A549 (cell line): ENCODE measurements at regions not wholly inside any gene's neighbourhood (a gene's known extent, or its start where the extent isn't known, plus 50 kb on each side); places are given as distances from the start of the nearest gene placed in this dataset.

Experiments
- EHMT2 ChIP-seq: fragments of 200-600 bp; sonication (generic); IDR thresholded peaks from 2 replicates; pipeline ENCODE4 v1.6.1; 2016; ENCODE audit warnings: antibody characterized with exemption, low read depth, mild to moderate bottlenecking, moderate library complexity
- EP300 ChIP-seq, 2 experiments: fragments of >200 bp; sonication (Bioruptor Twin); formaldehyde crosslinking; IDR thresholded peaks; 2 replicates in 1 of 2; 3 replicates in 1 of 2; pipeline ENCODE4 v1.6.1; 2016 to 2017
- ESRRA ChIP-seq: fragments of 150-350 bp; IDR thresholded peaks from 2 replicates; pipeline ENCODE4 v1.6.1; 2014; ENCODE audit warnings: mild to moderate bottlenecking, low read length, borderline replicate concordance
- HOXB13 ChIP-seq: fragments of 250-450 bp; sonication (Bioruptor Pico); IDR thresholded peaks from 2 replicates; pipeline ENCODE4 v1.5.0; 2020; ENCODE audit warnings: low read depth, mild to moderate bottlenecking, moderate library complexity
- KDM1A ChIP-seq: fragments of 200-600 bp; sonication (generic); IDR thresholded peaks from 2 replicates; pipeline ENCODE4 v1.6.1; 2016; ENCODE audit warnings: low read depth, mild to moderate bottlenecking
- MAZ ChIP-seq: fragments of 150-350 bp; IDR thresholded peaks from 2 replicates; pipeline ENCODE4 v1.6.1; 2014; ENCODE audit warnings: antibody characterized with exemption, low read depth, low read length, borderline replicate concordance
- NFE2L2 ChIP-seq: fragments of 150-350 bp; conservative IDR thresholded peaks from 2 replicates; pipeline ENCODE4 v1.6.1; 2014; ENCODE audit warnings: low read length
- POLR2A ChIP-seq: IDR thresholded peaks from 2 replicates; pipeline ENCODE4 v1.6.1; 2012; ENCODE audit warnings: mild to moderate bottlenecking, low read length
- POLR2AphosphoS2 ChIP-seq: conservative IDR thresholded peaks from 2 replicates; pipeline ENCODE4 v1.6.1; 2012; ENCODE audit warnings: low read length, improper control_type of control experiment, inconsistent platforms
- RARB ChIP-seq: fragments of 250-450 bp; sonication (Bioruptor Pico); IDR thresholded peaks from 2 replicates; pipeline ENCODE4 v1.8.0; 2021; ENCODE audit warnings: mild to moderate bottlenecking, moderate library complexity
- ZC3H11A ChIP-seq: fragments of 450-650 bp; IDR thresholded peaks from 2 replicates; pipeline ENCODE4 v1.6.1; 2014; ENCODE audit warnings: antibody characterized with exemption, mild to moderate bottlenecking
- TF ChIP-seq, protein P1 (sequence below): IDR thresholded peaks from 2 replicates; pipeline ENCODE4 v1.6.1; 2012
- TF ChIP-seq, protein P2 (sequence below): fragments of >200 bp; sonication (Bioruptor Twin); formaldehyde crosslinking; IDR thresholded peaks from 3 replicates; pipeline ENCODE4 v1.5.1; 2016

DNA sequence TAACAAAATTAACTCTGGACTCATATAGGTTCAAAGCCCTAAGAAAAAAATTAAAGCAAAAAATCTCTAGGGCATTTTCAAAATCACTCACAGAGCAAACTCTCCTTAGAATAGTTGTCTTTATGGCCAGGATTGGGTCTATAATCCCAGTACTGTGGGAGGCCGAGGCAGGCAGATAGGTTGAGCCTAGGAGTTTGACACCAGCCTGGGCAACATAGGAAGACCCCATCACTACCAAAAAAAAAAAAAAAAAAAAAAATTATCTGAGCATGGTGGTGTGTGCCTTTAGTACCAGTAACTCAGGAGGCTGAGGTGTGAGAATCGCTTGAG, 378.1 kb upstream of the TGFBR2 start:
- TF ChIP-seq, protein P1, sequence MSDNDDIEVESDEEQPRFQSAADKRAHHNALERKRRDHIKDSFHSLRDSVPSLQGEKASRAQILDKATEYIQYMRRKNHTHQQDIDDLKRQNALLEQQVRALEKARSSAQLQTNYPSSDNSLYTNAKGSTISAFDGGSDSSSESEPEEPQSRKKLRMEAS = no peak
- TF ChIP-seq NFE2L2 (no peak), POLR2A (no peak), EP300 (IDR thresholded peaks at IDR 0.05) (no peak; a peak in 1 of 5 replicates), RARB (no peak), MAZ (no peak), KDM1A (no peak), ZC3H11A (no peak), EHMT2 (no peak), POLR2AphosphoS2 (no peak), ESRRA (no peak), HOXB13 (CRISPR knock-in tag) (no peak)
- TF ChIP-seq, protein P2, sequence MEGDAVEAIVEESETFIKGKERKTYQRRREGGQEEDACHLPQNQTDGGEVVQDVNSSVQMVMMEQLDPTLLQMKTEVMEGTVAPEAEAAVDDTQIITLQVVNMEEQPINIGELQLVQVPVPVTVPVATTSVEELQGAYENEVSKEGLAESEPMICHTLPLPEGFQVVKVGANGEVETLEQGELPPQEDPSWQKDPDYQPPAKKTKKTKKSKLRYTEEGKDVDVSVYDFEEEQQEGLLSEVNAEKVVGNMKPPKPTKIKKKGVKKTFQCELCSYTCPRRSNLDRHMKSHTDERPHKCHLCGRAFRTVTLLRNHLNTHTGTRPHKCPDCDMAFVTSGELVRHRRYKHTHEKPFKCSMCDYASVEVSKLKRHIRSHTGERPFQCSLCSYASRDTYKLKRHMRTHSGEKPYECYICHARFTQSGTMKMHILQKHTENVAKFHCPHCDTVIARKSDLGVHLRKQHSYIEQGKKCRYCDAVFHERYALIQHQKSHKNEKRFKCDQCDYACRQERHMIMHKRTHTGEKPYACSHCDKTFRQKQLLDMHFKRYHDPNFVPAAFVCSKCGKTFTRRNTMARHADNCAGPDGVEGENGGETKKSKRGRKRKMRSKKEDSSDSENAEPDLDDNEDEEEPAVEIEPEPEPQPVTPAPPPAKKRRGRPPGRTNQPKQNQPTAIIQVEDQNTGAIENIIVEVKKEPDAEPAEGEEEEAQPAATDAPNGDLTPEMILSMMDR = no peak
